Lower leg skin (tissue), 3 donors: ENCODE measurements at regions not wholly inside any gene's neighbourhood (a gene's known extent, or its start where the extent isn't known, plus 50 kb on each side); places are given as distances from the start of the nearest gene placed in this dataset.

Source experiments
- CTCF ChIP-seq, 3 donors: fragments of 450-650 bp; IDR thresholded peaks; one replicate each; pipeline ENCODE4 v1.5.1; 2016; ENCODE audit warnings: antibody characterized with exemption in 3 of 3, mild to moderate bottlenecking in 3 of 3, moderate library complexity in 2 of 3
- POLR2A ChIP-seq, 2 donors: fragments of 450-650 bp; IDR thresholded peaks; one replicate each; pipeline ENCODE4 v1.6.1; 2016 to 2017; ENCODE audit warnings: antibody characterized with exemption in 2 of 2, mild to moderate bottlenecking in 1 of 2, moderate library complexity in 1 of 2

DNA sequence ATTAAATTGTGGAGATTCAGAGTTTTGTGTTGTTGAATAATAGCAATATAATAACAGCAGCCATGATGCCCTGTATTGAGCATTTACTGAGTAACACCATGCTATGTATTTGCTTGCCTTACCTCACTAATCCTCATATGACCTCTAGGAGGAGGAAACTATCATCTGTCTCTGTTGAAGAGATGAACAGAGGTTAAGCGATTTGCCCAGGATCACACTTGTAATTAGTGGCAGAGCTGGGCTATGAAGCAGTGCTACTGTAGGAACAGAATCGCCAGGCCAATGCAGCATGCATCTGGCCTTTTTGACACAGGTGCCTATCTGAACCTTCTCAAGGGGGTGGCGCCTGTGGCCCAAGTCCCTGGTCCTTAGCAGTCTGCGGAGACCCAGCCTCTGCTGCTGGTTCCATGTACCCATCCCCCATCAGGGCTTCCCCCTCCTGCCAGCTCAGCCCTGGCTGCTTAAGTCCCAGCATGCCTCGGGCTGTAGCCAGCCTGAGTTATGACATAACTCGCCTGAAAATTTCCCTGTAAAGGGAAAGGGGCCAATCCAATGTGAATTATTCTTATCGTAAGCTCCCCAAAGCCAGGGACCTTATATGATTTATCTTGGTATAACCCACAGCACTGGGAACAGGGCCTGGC lies 50.4 kb upstream of the HS3ST2 start:
- TF ChIP-seq POLR2A (IDR thresholded peaks at IDR 0.05) (no peak), CTCF (IDR thresholded peaks at IDR 0.05) (no peak)
